SK-N-SH (cell line): ENCODE measurements at regions not wholly inside any gene's neighbourhood (a gene's known extent, or its start where the extent isn't known, plus 50 kb on each side); places are given as distances from the start of the nearest gene placed in this dataset.

Experiments
- CTCF ChIA-PET: fragments of 300-600, 350-600 bp; formaldehyde crosslinking; extraction: SDS; loops from one replicate; lab custom pipeline; 2021; lab: Yijun Ruan, JAX
- POLR2A ChIA-PET: fragments of 350-600 bp; sonication (Branson Sonifier 250); formaldehyde crosslinking; extraction: SDS; loops from one replicate; lab custom pipeline; 2020; ENCODE audit warnings: antibody characterized with exemption, inconsistent platforms; lab: Yijun Ruan, JAX
- DNase-seq: peaks from one replicate; pipeline ENCODE4 v3.0.0; 2012
- H2AFZ ChIP-seq: fragments of 200-600 bp; sonication (generic); 2 replicates; pipeline ENCODE4 v1.8.1; 2016; ENCODE audit warnings: antibody characterized with exemption, mild to moderate bottlenecking, low read depth
- H3F3A ChIP-seq: fragments of 200-600 bp; sonication (generic); replicated peaks from 2 replicates; pipeline ENCODE3; 2016; ENCODE audit warnings: antibody characterized with exemption, mild to moderate bottlenecking; ENCODE audit not compliant: insufficient read depth
- H3K27ac ChIP-seq, 2 experiments: fragments of 200-500 bp in 1 of 2; fragments of 200-600 bp in 1 of 2; sonication (Bioruptor generic) in 1 of 2; sonication (generic), shearing (Covaris generic) in 1 of 2; 2 replicates each; pipeline versions ENCODE4 v1.5.1 to v1.6.1; 2014 to 2016; ENCODE audit warnings: low read depth in 2 of 2, inconsistent platforms in 1 of 2, low read length in 1 of 2, mild to moderate bottlenecking in 1 of 2, mixed read lengths in 1 of 2
- H3K27me3 ChIP-seq: fragments of 200-600 bp; sonication (generic), shearing (Covaris generic); 2 replicates; pipeline ENCODE4 v1.6.1; 2016; ENCODE audit warnings: mixed run types; ENCODE audit not compliant: insufficient read depth
- H3K36me3 ChIP-seq, 2 experiments: fragments of 200-500 bp in 1 of 2; fragments of 200-600 bp in 1 of 2; sonication (Bioruptor generic) in 1 of 2; sonication (generic) in 1 of 2; replicated peaks in 1 of 2; 2 replicates each; pipeline versions ENCODE3 to v1.5.1; 2014 to 2016; ENCODE audit warnings: low read length in 1 of 2, mild to moderate bottlenecking in 1 of 2; ENCODE audit not compliant: insufficient read depth in 2 of 2, control insufficient read depth in 1 of 2
- H3K4me1 ChIP-seq, 2 experiments: fragments of 200-500 bp in 1 of 2; fragments of 200-600 bp in 1 of 2; sonication (Bioruptor generic) in 1 of 2; sonication (generic), shearing (Covaris generic) in 1 of 2; 2 replicates each; pipeline versions ENCODE4 v1.5.1 to v1.6.1; 2014 to 2016; ENCODE audit warnings: low read depth in 1 of 2, low read length in 1 of 2, mixed run types in 1 of 2; ENCODE audit not compliant: insufficient read depth in 2 of 2, control insufficient read depth in 1 of 2
- H3K4me2 ChIP-seq: fragments of 200-600 bp; sonication (generic), shearing (Covaris generic); 2 replicates; pipeline ENCODE4 v1.6.1; 2017; ENCODE audit warnings: mixed run types
- H3K4me3 ChIP-seq, 2 experiments: fragments of 200-500 bp in 1 of 2; fragments of 200-600 bp in 1 of 2; sonication (Bioruptor generic) in 1 of 2; sonication (generic), shearing (Covaris generic) in 1 of 2; 2 replicates each; pipeline versions ENCODE4 v1.5.1 to v1.8.1; 2014 to 2016; ENCODE audit warnings: low read depth in 2 of 2, inconsistent platforms in 1 of 2, low read length in 1 of 2, mild to moderate bottlenecking in 1 of 2, mixed read lengths in 1 of 2, moderate library complexity in 1 of 2
- H3K79me2 ChIP-seq: fragments of 200-600 bp; sonication (generic); 2 replicates; pipeline ENCODE4 v1.8.1; 2017; ENCODE audit warnings: mild to moderate bottlenecking; ENCODE audit not compliant: insufficient read depth
- H3K9ac ChIP-seq: fragments of 200-600 bp; sonication (generic); 2 replicates; pipeline ENCODE4 v1.6.1; 2017; ENCODE audit warnings: mixed run types
- H3K9me2 ChIP-seq: fragments of 200-600 bp; sonication (generic); 2 replicates; pipeline ENCODE4 v1.6.1; 2017; ENCODE audit warnings: mixed run types
- H3K9me3 ChIP-seq: fragments of 200-600 bp; sonication (generic); 2 replicates; pipeline ENCODE4 v1.6.1; 2017; ENCODE audit warnings: mixed run types, mild to moderate bottlenecking, moderate library complexity
- H4K20me1 ChIP-seq: fragments of 200-600 bp; sonication (generic); 2 replicates; pipeline ENCODE4 v1.6.1; 2017; ENCODE audit warnings: mild to moderate bottlenecking, mixed run types; ENCODE audit not compliant: insufficient read depth
- CHD2 ChIP-seq: fragments of 150-350 bp; IDR thresholded peaks from 2 replicates; pipeline ENCODE4 v1.6.1; 2018; ENCODE audit warnings: low read length; ENCODE audit not compliant: partially characterized antibody
- ELF1 ChIP-seq: IDR thresholded peaks from 2 replicates; pipeline ENCODE4 v1.4.0; 2012
- EP300 ChIP-seq, 2 experiments: IDR thresholded peaks; 2 replicates each; pipeline versions ENCODE4 v1.4.0 to v1.6.1; 2012; ENCODE audit warnings: borderline replicate concordance in 1 of 2, low read depth in 1 of 2, low read length in 1 of 2
- FOSL2 ChIP-seq: IDR thresholded peaks from 2 replicates; pipeline ENCODE4 v1.4.0; 2012; ENCODE audit warnings: low read depth, mild to moderate bottlenecking, moderate library complexity, borderline replicate concordance
- FOXJ3 ChIP-seq: sonication (generic); formaldehyde crosslinking; IDR thresholded peaks from 2 replicates; pipeline ENCODE4 v1.5.1; 2020; ENCODE audit warnings: mild to moderate bottlenecking, missing genetic modification reagents
- FOXM1 ChIP-seq: IDR thresholded peaks from 2 replicates; pipeline ENCODE4 v1.4.0; 2012; ENCODE audit warnings: low read depth, mild to moderate bottlenecking
- GABPA ChIP-seq: IDR thresholded peaks from 2 replicates; pipeline ENCODE4 v1.4.0; 2012; ENCODE audit warnings: low read depth, mild to moderate bottlenecking
- JUND ChIP-seq: IDR thresholded peaks from 2 replicates; pipeline ENCODE4 v1.4.0; 2012
- NFIC ChIP-seq: IDR thresholded peaks from 2 replicates; pipeline ENCODE4 v1.4.0; 2012; ENCODE audit warnings: borderline replicate concordance
- NRF1 ChIP-seq: IDR thresholded peaks from 2 replicates; pipeline ENCODE4 v1.6.1; 2012; ENCODE audit warnings: low read depth, mild to moderate bottlenecking, low read length
- POLR2AphosphoS5 ChIP-seq: IDR thresholded peaks from 2 replicates; pipeline ENCODE4 v1.6.1; 2012; ENCODE audit warnings: low read depth, low read length
- SIN3A ChIP-seq: IDR thresholded peaks from 2 replicates; pipeline ENCODE4 v1.6.1; 2012; ENCODE audit warnings: low read depth, mild to moderate bottlenecking, low read length, moderate library complexity, borderline replicate concordance
- TAF1 ChIP-seq: IDR thresholded peaks from 2 replicates; pipeline ENCODE4 v1.6.1; 2012; ENCODE audit warnings: low read depth, mild to moderate bottlenecking, low read length, moderate library complexity, borderline replicate concordance
- TCF12 ChIP-seq: IDR thresholded peaks from 2 replicates; pipeline ENCODE4 v1.4.0; 2012
- TEAD4 ChIP-seq: IDR thresholded peaks from 2 replicates; pipeline ENCODE4 v1.4.0; 2012; ENCODE audit warnings: mild to moderate bottlenecking, borderline replicate concordance; ENCODE audit not compliant: insufficient read depth
- whole genome bisulfite sequencing: methylation state at CpG from one replicate; pipeline ENCODE4 v1.1.6; 2017; ENCODE audit warnings: low lambda C conversion rate; 5-methylcytosine and 5-hydroxymethylcytosine counted together
- TF ChIP-seq, protein P1 (sequence below): IDR thresholded peaks from 2 replicates; pipeline ENCODE4 v1.4.0; 2012; ENCODE audit warnings: low read depth, borderline replicate concordance
- TF ChIP-seq, protein P2 (sequence below): fragments of 150-350 bp; IDR thresholded peaks from 2 replicates; pipeline ENCODE4 v1.6.1; 2017; ENCODE audit warnings: antibody characterized with exemption, low read length, low read depth, borderline replicate concordance
- TF ChIP-seq, protein P3 (sequence below): IDR thresholded peaks from 2 replicates; pipeline ENCODE4 v1.4.0; 2012; ENCODE audit warnings: low read depth, borderline replicate concordance
- TF ChIP-seq, protein P4 (sequence below): IDR thresholded peaks from 2 replicates; pipeline ENCODE4; 2012
- TF ChIP-seq, protein P5 (sequence below): IDR thresholded peaks from 2 replicates; pipeline ENCODE4 v1.4.0; 2012; ENCODE audit warnings: low read depth

DNA sequence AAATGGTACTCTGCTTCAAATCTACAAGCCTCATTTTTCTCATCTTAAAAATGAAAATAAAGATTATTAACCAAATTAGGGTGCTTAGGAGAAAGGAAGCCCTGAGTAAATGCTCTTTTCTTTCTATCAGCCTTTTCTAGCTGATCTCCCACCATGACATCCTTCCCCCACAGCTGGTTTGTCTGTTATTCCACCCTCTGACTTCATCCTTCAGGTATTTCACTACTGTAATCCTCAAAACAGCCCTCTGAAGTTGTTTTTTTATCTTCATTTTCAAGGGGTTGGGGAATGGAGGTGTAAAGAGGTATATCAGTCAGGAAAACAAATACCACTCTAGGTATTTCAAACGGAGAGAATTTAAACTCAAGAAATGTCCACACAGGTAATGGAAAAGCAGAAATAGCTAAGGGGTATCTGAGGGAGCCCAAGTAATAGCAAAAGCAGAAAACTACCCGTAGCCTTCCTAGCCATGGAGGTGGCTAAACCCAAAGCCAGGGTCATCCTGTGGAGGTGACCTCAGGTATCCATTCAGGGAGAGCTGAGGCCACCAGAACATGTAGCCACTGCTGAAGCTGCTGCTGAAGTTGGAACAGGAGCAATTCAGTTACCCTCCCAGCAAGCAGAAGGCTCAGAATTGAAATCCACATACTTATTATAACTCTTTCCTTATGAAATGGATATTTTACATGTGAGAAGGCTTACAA, 990.9 kb upstream of the ACVR2A start (continued):
- TF ChIP-seq, protein P1, sequence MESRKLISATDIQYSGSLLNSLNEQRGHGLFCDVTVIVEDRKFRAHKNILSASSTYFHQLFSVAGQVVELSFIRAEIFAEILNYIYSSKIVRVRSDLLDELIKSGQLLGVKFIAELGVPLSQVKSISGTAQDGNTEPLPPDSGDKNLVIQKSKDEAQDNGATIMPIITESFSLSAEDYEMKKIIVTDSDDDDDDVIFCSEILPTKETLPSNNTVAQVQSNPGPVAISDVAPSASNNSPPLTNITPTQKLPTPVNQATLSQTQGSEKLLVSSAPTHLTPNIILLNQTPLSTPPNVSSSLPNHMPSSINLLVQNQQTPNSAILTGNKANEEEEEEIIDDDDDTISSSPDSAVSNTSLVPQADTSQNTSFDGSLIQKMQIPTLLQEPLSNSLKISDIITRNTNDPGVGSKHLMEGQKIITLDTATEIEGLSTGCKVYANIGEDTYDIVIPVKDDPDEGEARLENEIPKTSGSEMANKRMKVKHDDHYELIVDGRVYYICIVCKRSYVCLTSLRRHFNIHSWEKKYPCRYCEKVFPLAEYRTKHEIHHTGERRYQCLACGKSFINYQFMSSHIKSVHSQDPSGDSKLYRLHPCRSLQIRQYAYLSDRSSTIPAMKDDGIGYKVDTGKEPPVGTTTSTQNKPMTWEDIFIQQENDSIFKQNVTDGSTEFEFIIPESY = no peak
- no peak for TF ChIP-seq TAF1
- no peak for TF ChIP-seq EP300 (IDR thresholded peaks at IDR 0.05; ENCODE audit: borderline replicate concordance in 1 of 2, low read depth in 1 of 2, low read length in 1 of 2)
- TF ChIP-seq JUND = no peak
- no peak for TF ChIP-seq SIN3A
- no peak for TF ChIP-seq TEAD4

DNA sequence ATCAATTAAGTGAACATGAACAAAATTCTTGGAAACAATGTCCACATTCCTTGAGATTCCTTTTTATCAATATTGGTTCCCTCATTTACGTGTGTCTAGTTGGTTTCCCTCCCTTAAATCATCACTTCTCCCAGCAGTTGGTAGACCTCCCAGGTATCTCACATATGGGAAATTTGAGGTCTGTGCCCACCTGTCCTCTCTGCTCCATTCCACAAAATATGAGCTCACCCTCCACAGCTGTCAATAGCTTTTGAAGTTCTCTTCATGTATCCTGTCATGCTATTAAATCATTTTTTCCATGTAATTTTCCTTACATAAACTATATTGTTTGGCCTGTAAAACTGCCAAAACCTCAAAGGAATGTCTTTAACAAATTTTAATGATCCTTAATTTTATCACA, 992.2 kb upstream of the ACVR2A start:
- H3K9ac ChIP-seq = no peak overlapping the region
- POLR2A ChIA-PET = no interaction called here
- no peaks in the 10 kb centered on the region for H4K20me1 ChIP-seq
- H3K9me3 ChIP-seq = no peaks in the 10 kb centered on the region
- no peak overlapping the region for H2AFZ ChIP-seq
- H3K36me3 ChIP-seq = no peaks in the 10 kb centered on the region
- no peak overlapping the region for H3K4me2 ChIP-seq
- H3F3A ChIP-seq = no peaks in the 10 kb centered on the region
- no peaks in the 10 kb centered on the region for H3K9me2 ChIP-seq
- H3K27me3 ChIP-seq = 0 out of 2 replicates have a peak, but pooled peaks cover 3% of the 10 kb centered on the region
- H3K79me2 ChIP-seq = no peaks in the 10 kb centered on the region
- WGBS = 10% methylated on average over 1 of the region's 1 CpG
- DNase-seq = no peak
- TF ChIP-seq FOXM1 (no peak), FOXJ3 (CRISPR knock-in tag) (no peak), POLR2AphosphoS5 (no peak), TAF1 (no peak), JUND (no peak), NFIC (no peak), TCF12 (no peak), FOSL2 (no peak), NRF1 (no peak), GABPA (no peak), EP300 (IDR thresholded peaks at IDR 0.05; ENCODE audit: borderline replicate concordance in 1 of 2, low read depth in 1 of 2, low read length in 1 of 2) (no peak), ELF1 (no peak), SIN3A (no peak), TEAD4 (no peak), CHD2 (no peak)
- TF ChIP-seq, protein P2, sequence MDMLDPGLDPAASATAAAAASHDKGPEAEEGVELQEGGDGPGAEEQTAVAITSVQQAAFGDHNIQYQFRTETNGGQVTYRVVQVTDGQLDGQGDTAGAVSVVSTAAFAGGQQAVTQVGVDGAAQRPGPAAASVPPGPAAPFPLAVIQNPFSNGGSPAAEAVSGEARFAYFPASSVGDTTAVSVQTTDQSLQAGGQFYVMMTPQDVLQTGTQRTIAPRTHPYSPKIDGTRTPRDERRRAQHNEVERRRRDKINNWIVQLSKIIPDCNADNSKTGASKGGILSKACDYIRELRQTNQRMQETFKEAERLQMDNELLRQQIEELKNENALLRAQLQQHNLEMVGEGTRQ = no peak
- TF ChIP-seq, protein P3, sequence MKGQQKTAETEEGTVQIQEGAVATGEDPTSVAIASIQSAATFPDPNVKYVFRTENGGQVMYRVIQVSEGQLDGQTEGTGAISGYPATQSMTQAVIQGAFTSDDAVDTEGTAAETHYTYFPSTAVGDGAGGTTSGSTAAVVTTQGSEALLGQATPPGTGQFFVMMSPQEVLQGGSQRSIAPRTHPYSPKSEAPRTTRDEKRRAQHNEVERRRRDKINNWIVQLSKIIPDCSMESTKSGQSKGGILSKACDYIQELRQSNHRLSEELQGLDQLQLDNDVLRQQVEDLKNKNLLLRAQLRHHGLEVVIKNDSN = no peak
- TF ChIP-seq, protein P4, sequence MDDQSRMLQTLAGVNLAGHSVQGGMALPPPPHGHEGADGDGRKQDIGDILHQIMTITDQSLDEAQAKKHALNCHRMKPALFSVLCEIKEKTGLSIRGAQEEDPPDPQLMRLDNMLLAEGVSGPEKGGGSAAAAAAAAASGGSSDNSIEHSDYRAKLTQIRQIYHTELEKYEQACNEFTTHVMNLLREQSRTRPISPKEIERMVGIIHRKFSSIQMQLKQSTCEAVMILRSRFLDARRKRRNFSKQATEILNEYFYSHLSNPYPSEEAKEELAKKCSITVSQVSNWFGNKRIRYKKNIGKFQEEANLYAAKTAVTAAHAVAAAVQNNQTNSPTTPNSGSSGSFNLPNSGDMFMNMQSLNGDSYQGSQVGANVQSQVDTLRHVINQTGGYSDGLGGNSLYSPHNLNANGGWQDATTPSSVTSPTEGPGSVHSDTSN = no peak
- TF ChIP-seq, protein P5, sequence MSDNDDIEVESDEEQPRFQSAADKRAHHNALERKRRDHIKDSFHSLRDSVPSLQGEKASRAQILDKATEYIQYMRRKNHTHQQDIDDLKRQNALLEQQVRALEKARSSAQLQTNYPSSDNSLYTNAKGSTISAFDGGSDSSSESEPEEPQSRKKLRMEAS = no peak
- CTCF ChIA-PET = no interaction called here
- no peak overlapping the region for H3K4me3 ChIP-seq
- no peak overlapping the region for H3K27ac ChIP-seq
- no peaks in the 10 kb centered on the region; a peak in 1 of 4 replicates for H3K4me1 ChIP-seq
